Endothelial cell of umbilical vein (primary cell): ENCODE measurements at regions not wholly inside any gene's neighbourhood (a gene's known extent, or its start where the extent isn't known, plus 50 kb on each side); places are given as distances from the start of the nearest gene placed in this dataset.

ENCODE experiments used
- EZH2 ChIP-seq: IDR thresholded peaks from 2 replicates; pipeline ENCODE4 v1.6.1; 2012; ENCODE audit warnings: borderline replicate concordance, low read depth, mild to moderate bottlenecking, moderate library complexity, low read length, inconsistent platforms; ENCODE audit not compliant: severe bottlenecking
- FOS ChIP-seq: IDR thresholded peaks from 2 replicates; pipeline ENCODE4 v1.6.1; 2011; ENCODE audit warnings: mild to moderate bottlenecking, low read length, moderate library complexity, borderline replicate concordance; ENCODE audit not compliant: insufficient read depth
- GATA2 ChIP-seq: IDR thresholded peaks from 2 replicates; pipeline ENCODE4 v1.7.0; 2011; ENCODE audit warnings: low read depth, mild to moderate bottlenecking, moderate library complexity, mixed read lengths, low read length; ENCODE audit not compliant: insufficient read length, insufficient read depth
- POLR2A ChIP-seq: IDR thresholded peaks from 2 replicates; pipeline ENCODE4 v1.6.1; 2012; ENCODE audit warnings: low read depth, mild to moderate bottlenecking, control low read depth, low read length
- POLR2AphosphoS5 ChIP-seq: IDR thresholded peaks from 2 replicates; pipeline ENCODE4 v1.6.1; 2012; ENCODE audit warnings: low read depth, mild to moderate bottlenecking, control low read depth, low read length, moderate library complexity; ENCODE audit not compliant: insufficient read depth
- TF ChIP-seq, protein P1 (sequence below), 2 donors: IDR thresholded peaks; 1 replicate in 1 of 2; 2 replicates in 1 of 2; pipeline ENCODE4 v1.5.1; 2011; ENCODE audit warnings: low read length in 2 of 2, mild to moderate bottlenecking in 2 of 2, moderate library complexity in 2 of 2, control low read depth in 1 of 2, inconsistent platforms in 1 of 2, low read depth in 1 of 2; ENCODE audit not compliant: insufficient read depth in 1 of 2; ENCODE audit errors: extremely low read depth in 1 of 2

GRCh38 chr11:24386546-24387397 lies 110.1 kb upstream of the LUZP2 start:
- TF ChIP-seq, protein P1, sequence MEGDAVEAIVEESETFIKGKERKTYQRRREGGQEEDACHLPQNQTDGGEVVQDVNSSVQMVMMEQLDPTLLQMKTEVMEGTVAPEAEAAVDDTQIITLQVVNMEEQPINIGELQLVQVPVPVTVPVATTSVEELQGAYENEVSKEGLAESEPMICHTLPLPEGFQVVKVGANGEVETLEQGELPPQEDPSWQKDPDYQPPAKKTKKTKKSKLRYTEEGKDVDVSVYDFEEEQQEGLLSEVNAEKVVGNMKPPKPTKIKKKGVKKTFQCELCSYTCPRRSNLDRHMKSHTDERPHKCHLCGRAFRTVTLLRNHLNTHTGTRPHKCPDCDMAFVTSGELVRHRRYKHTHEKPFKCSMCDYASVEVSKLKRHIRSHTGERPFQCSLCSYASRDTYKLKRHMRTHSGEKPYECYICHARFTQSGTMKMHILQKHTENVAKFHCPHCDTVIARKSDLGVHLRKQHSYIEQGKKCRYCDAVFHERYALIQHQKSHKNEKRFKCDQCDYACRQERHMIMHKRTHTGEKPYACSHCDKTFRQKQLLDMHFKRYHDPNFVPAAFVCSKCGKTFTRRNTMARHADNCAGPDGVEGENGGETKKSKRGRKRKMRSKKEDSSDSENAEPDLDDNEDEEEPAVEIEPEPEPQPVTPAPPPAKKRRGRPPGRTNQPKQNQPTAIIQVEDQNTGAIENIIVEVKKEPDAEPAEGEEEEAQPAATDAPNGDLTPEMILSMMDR (IDR thresholded peaks at IDR 0.05; ENCODE audit: extremely low read depth in 1 of 2, insufficient read depth in 1 of 2, low read depth in 1 of 2, low read length in 2 of 2), result peak; percentile 18 to 30
- no peak for TF ChIP-seq EZH2
- TF ChIP-seq FOS, result no peak
- no peak for TF ChIP-seq POLR2AphosphoS5
- no peak for TF ChIP-seq POLR2A
- no peak for TF ChIP-seq GATA2
